ENCODE measurements at regions not wholly inside any gene's neighbourhood (a gene's known extent, or its start where the extent isn't known, plus 50 kb on each side); places are given as distances from the start of the nearest gene placed in this dataset.

GRCh38 chr10:74770400-74770799 lies 56.0 kb upstream of the KAT6B start:
- TF ChIP-seq TEAD4 (IDR thresholded peaks at IDR 0.05) (no peak), EP300 (IDR thresholded peaks at IDR 0.05; ENCODE audit: borderline replicate concordance) (no peak), FOXM1 (IDR thresholded peaks at IDR 0.05; ENCODE audit: borderline replicate concordance, low read depth) (no peak), CREB1 (IDR thresholded peaks at IDR 0.05; ENCODE audit: low read depth) (no peak)
- TF ChIP-seq, protein P1, sequence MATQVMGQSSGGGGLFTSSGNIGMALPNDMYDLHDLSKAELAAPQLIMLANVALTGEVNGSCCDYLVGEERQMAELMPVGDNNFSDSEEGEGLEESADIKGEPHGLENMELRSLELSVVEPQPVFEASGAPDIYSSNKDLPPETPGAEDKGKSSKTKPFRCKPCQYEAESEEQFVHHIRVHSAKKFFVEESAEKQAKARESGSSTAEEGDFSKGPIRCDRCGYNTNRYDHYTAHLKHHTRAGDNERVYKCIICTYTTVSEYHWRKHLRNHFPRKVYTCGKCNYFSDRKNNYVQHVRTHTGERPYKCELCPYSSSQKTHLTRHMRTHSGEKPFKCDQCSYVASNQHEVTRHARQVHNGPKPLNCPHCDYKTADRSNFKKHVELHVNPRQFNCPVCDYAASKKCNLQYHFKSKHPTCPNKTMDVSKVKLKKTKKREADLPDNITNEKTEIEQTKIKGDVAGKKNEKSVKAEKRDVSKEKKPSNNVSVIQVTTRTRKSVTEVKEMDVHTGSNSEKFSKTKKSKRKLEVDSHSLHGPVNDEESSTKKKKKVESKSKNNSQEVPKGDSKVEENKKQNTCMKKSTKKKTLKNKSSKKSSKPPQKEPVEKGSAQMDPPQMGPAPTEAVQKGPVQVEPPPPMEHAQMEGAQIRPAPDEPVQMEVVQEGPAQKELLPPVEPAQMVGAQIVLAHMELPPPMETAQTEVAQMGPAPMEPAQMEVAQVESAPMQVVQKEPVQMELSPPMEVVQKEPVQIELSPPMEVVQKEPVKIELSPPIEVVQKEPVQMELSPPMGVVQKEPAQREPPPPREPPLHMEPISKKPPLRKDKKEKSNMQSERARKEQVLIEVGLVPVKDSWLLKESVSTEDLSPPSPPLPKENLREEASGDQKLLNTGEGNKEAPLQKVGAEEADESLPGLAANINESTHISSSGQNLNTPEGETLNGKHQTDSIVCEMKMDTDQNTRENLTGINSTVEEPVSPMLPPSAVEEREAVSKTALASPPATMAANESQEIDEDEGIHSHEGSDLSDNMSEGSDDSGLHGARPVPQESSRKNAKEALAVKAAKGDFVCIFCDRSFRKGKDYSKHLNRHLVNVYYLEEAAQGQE (IDR thresholded peaks at IDR 0.05; ENCODE audit: low read depth), result no peak

Measured in Ishikawa (cell line).